22Rv1 (cell line): ENCODE measurements at regions not wholly inside any gene's neighbourhood (a gene's known extent, or its start where the extent isn't known, plus 50 kb on each side); places are given as distances from the start of the nearest gene placed in this dataset.

ENCODE experiments used
- H3K27ac ChIP-seq: fragments of 450-650 bp; 2 replicates; pipeline ENCODE4 v1.5.1; 2017
- CTCF ChIP-seq: fragments of 450-650 bp; IDR thresholded peaks from 2 replicates; pipeline ENCODE4 v1.5.1; 2017; ENCODE audit warnings: mild to moderate bottlenecking
- ZFX ChIP-seq: fragments of 450-650 bp; IDR thresholded peaks from 2 replicates; pipeline ENCODE4 v1.6.1; 2017; ENCODE audit warnings: antibody characterized with exemption, borderline replicate concordance

- no peak overlapping the region for H3K27ac ChIP-seq
- TF ChIP-seq ZFX (no peak), CTCF (no peak)
These were observed 329.6 kb upstream of the CLNK start for GRCh38 chr4:11014199-11014598.

GRCh38 chr4:11013094-11013664, 328.6 kb upstream of the CLNK start:
- no peak overlapping the region for H3K27ac ChIP-seq
- TF ChIP-seq CTCF (no peak), ZFX (no peak)

GRCh38 chr4:11011249-11011648, 326.7 kb upstream of the CLNK start:
- H3K27ac ChIP-seq, result no peak overlapping the region
- TF ChIP-seq CTCF, result no peak
- no peak for TF ChIP-seq ZFX

- H3K27ac ChIP-seq, result no peak overlapping the region
- no peak for TF ChIP-seq ZFX
- no peak for TF ChIP-seq CTCF
These were observed 326.1 kb upstream of the CLNK start for GRCh38 chr4:11010624-11011023.

GRCh38 chr4:11009281-11009680, 324.7 kb upstream of the CLNK start:
- TF ChIP-seq CTCF (no peak), ZFX (no peak)
- H3K27ac ChIP-seq, result no peak overlapping the region

- H3K27ac ChIP-seq, result no peak overlapping the region
- TF ChIP-seq CTCF, result no peak
These were observed 320.7 kb upstream of the CLNK start for GRCh38 chr4:11005300-11005699.

- no peak for TF ChIP-seq ZFX
- no peak for TF ChIP-seq CTCF
- H3K27ac ChIP-seq, result no peak overlapping the region
These were observed 320.2 kb upstream of the CLNK start for GRCh38 chr4:11004818-11005217.
